Activated T-cell treated with anti-CD3 and anti-CD28 coated beads, Interleukin-2, amount 50 U/mL, for 24 hours (primary cell): ENCODE measurements at regions not wholly inside any gene's neighbourhood (a gene's known extent, or its start where the extent isn't known, plus 50 kb on each side); places are given as distances from the start of the nearest gene placed in this dataset.
"Not testable (repeated sequence)": the region's sequence is repeated elsewhere in the genome, so short reads cannot be mapped to it uniquely, and the experiment has no call there.

Source experiments
- DNase-seq: peaks from one replicate; pipeline ENCODE4 v3.0.0-alpha.2; 2020
- H3K27ac Mint-ChIP-seq: 2 replicates; pipeline ENCODE4 v1.8.0; 2020; ENCODE audit warnings: mild to moderate bottlenecking, mixed read lengths
- H3K27me3 Mint-ChIP-seq: 2 replicates; pipeline ENCODE4 v1.8.0; 2020; ENCODE audit warnings: mixed read lengths
- H3K36me3 Mint-ChIP-seq: 2 replicates; pipeline ENCODE4 v1.8.0; 2020; ENCODE audit warnings: low read depth, mixed read lengths
- H3K4me1 Mint-ChIP-seq: 2 replicates; pipeline ENCODE4 v1.8.0; 2020; ENCODE audit warnings: low read depth, mixed read lengths
- H3K4me3 Mint-ChIP-seq: 2 replicates; pipeline ENCODE4 v1.8.0; 2020; ENCODE audit warnings: mild to moderate bottlenecking, moderate library complexity, mixed read lengths
- H3K9me3 Mint-ChIP-seq: 2 replicates; pipeline ENCODE4 v1.8.0; 2020; ENCODE audit warnings: mixed read lengths

DNA sequence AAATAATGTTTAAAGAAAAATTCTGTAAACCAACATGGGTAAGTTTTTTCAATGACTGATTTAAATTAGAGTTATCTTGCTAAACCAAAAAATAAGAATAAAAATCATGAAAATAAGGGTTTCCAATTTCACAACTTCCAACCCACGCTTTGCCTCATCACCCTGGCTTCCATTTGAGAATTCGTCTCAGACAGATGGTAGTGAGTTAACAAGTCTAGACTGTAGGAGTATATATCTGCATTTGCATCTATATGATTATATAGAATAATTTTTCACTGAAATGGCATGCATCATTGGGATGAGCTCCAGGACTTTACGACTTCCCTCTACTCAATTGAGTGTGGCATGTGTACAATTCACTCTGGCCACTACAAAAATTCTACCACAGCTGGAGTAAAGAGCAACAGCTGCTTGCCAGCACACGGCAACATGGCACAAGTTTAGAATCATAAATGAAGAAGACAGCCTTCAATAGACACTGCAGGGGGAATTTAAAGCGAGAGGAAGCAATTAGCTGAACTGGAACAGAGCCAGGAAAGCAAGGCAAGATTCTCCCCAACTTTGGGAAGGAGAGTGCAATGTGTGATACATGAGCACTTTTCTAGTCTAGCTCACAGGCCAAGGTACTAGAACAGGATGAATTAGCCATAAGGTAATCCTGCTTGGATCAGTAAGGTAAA lies 1673.5 kb upstream of the CELF4 start:
- Mint-ChIP-seq H3K27ac (no peak overlapping the region), H3K9me3 (peaks cover 14% of the 10 kb centered on the region), H3K27me3 (no peaks in the 10 kb centered on the region), H3K4me3 (no peak overlapping the region), H3K36me3 (no peaks in the 10 kb centered on the region), H3K4me1 (no peaks in the 10 kb centered on the region)
- no peak for DNase-seq

DNA sequence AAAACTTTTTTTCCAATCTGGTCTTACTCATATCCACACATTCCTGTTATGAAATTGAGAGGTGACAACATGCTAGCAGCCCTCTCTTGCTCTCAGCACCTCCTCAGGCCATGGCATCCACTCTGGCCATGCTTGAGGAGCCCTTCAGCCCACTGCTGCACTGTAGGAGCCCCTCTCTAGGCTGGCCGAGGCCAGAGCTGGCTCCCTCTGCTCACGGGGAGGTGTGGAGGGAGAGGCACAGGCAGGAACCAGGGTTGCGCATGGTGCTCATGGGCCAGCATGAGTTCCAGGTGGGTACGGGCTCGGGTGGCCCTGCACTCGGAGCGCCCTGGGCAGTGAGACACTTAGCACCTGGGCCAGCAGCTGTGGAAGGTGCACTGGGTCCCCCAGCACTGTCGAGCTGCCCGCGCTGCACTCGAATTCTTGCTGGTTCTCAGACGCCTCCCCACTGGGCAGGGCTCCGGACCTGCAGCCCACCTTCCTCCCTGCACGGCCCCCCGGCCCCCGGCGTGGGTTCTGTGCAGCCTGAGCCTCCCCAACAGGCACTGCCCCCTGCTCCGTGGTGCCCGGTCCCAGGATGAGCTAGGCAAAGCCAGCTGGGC lies 1669.6 kb upstream of the CELF4 start:
- no peak overlapping the region for H3K4me3 Mint-ChIP-seq
- H3K4me1 Mint-ChIP-seq: no peaks in the 10 kb centered on the region
- H3K27me3 Mint-ChIP-seq: no peaks in the 10 kb centered on the region
- peaks cover 14% of the 10 kb centered on the region for H3K9me3 Mint-ChIP-seq
- no peak for DNase-seq
- H3K36me3 Mint-ChIP-seq: no peaks in the 10 kb centered on the region
- no peak overlapping the region for H3K27ac Mint-ChIP-seq

DNA sequence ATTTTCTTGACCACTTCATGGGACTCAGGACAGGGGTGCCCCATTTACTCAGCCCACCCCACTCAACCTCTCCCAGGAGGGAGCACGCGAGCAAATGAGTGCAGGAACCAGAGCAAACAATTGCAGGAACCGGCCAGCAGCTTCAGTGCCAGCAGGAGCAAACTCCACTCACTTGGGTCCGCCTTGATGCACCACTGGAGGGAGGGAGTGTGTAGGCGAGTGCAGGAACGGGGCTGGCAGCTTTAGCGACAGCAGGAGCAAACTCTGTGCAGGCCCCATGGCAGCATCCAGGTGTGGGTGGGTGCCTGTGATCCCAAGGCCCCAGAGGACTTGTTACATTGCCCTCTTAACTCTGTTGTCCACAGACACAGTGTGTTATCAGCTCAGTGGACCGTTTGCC lies 1667.3 kb upstream of the CELF4 start:
- Mint-ChIP-seq H3K4me1 (no peaks in the 10 kb centered on the region), H3K27me3 (no peaks in the 10 kb centered on the region), H3K9me3 (peaks cover 13% of the 10 kb centered on the region), H3K27ac (no peak overlapping the region), H3K36me3 (no peaks in the 10 kb centered on the region), H3K4me3 (no peak overlapping the region)
- DNase-seq: no peak

DNA sequence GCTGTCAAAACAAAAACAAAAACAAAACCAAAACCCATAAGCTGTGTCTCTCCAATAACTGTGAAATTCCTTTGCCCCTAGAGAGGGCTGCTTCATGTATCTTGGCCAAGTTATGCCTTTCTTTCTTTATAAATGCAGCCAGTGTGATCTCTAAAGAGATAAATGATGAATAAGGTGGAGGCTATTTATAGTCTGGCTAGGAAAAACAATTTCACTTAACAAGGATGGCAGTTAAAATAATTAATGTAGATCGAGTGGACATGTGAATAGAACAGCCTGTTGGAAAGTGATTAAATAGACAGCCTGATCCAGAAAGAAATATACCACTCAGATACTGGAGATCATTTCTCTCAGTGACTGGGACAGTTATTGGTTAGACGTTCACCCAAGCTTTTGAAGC lies 1666.9 kb upstream of the CELF4 start:
- H3K27me3 Mint-ChIP-seq: no peaks in the 10 kb centered on the region
- H3K36me3 Mint-ChIP-seq: no peaks in the 10 kb centered on the region
- H3K9me3 Mint-ChIP-seq: peaks cover 10% of the 10 kb centered on the region
- DNase-seq: no peak
- no peak overlapping the region for H3K4me3 Mint-ChIP-seq
- no peak overlapping the region for H3K27ac Mint-ChIP-seq
- H3K4me1 Mint-ChIP-seq: no peaks in the 10 kb centered on the region

DNA sequence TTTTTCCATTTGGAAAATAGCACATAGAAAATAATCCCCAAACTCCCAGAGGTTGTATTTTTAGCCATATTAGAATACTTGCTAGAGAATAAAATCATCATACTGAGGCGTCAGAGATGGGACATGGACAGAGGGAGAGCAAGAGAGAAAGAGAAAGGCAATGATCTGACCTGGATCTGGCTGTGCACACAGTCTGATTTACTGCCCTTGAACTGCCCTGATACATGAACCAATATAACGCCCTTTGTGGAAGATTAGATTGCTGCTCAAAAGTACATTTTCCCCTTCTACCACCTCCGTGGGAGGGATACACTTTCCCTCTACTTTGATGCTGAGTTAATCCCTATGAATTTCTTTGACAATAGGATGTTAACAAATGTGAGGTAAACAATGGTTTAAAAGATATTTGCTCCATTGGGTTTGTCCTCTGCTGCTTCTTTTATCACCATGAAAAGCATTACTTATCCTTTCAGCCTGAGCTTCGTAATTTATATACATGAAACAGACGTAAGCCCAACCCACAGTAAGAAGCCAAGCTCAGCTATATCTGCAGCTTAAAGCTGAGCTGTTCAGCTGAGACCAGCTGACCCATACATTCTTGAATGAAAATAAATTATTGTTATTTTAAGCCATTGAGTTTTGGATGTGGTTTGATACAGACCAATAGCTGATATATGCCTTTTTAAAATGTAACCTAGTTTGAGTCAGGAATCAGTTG lies 1664.6 kb upstream of the CELF4 start:
- H3K27ac Mint-ChIP-seq: no peak overlapping the region
- H3K4me1 Mint-ChIP-seq: no peaks in the 10 kb centered on the region
- H3K4me3 Mint-ChIP-seq: no peak overlapping the region
- no peak for DNase-seq
- H3K9me3 Mint-ChIP-seq: peaks cover 13% of the 10 kb centered on the region
- H3K27me3 Mint-ChIP-seq: no peaks in the 10 kb centered on the region
- H3K36me3 Mint-ChIP-seq: no peaks in the 10 kb centered on the region

DNA sequence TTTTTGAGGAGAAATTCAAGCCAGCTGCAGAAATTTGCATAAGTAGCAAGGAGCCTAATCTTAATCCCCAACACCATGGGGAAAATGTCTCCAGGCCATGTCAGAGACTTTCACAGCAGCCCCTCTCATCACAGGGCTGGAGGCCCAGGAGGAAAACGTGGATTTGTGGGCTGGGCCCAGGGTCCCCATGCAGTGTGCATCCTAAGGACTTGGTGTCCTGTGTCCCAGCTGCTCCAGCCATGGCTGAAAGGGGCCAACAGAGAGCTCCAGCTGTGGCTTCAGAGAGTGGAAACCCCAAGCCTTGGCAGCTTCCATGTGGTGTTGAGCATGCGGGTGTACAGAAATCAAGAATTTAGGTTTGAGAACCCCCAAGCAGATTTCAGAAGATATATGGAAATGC lies 1662.2 kb upstream of the CELF4 start:
- H3K36me3 Mint-ChIP-seq, H3K27me3 Mint-ChIP-seq, H3K4me3 Mint-ChIP-seq, H3K4me1 Mint-ChIP-seq, H3K27ac Mint-ChIP-seq, DNase-seq: not testable (repeated sequence)
- H3K9me3 Mint-ChIP-seq: peaks cover 16% of the 10 kb centered on the region

DNA sequence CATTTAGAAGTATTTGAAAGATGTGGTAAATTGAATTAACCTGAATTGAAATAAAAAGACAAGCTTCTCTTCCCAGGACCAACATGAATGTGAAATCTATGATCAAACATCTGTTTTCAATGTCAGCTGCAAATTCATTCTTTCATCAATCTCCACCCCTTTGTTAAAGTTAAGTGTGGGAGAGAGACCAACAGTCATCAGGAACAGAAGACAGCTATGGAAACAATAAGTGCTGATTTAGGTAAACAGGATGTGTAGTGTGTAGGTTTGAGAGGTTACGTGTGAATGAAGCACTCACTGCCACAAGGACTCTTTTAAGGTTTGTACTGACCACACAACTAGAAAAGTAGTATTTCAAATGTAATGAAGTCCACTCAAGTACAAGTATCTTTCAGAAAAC lies 1659.8 kb upstream of the CELF4 start:
- no peaks in the 10 kb centered on the region for H3K4me1 Mint-ChIP-seq
- no peak overlapping the region for H3K27ac Mint-ChIP-seq
- no peaks in the 10 kb centered on the region for H3K27me3 Mint-ChIP-seq
- H3K36me3 Mint-ChIP-seq: no peaks in the 10 kb centered on the region
- DNase-seq: no peak
- H3K9me3 Mint-ChIP-seq: peaks cover 19% of the 10 kb centered on the region
- no peak overlapping the region for H3K4me3 Mint-ChIP-seq

DNA sequence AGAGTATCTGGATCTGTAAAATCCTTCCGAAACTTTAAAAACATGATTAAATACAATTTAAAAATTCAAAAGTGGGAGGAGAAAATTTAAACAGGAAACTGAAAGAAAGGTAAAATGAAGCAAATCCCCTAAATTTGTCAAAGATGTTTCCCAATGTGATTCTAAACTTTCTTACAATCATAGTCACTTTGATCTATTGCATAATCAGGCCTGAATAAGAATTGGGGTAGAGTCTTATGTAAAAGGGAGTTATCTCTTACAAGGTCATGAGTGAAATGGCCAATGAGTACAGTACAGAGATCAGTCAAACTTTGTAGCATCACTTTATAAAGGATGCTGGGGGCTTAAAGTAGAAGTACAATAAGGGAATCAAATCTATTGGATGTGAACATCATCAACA lies 1657.7 kb upstream of the CELF4 start:
- no peaks in the 10 kb centered on the region for H3K4me1 Mint-ChIP-seq
- peaks cover 15% of the 10 kb centered on the region for H3K9me3 Mint-ChIP-seq
- H3K27me3 Mint-ChIP-seq: no peaks in the 10 kb centered on the region
- no peaks in the 10 kb centered on the region for H3K36me3 Mint-ChIP-seq
- no peak for DNase-seq
- no peak overlapping the region for H3K4me3 Mint-ChIP-seq
- H3K27ac Mint-ChIP-seq: no peak overlapping the region

DNA sequence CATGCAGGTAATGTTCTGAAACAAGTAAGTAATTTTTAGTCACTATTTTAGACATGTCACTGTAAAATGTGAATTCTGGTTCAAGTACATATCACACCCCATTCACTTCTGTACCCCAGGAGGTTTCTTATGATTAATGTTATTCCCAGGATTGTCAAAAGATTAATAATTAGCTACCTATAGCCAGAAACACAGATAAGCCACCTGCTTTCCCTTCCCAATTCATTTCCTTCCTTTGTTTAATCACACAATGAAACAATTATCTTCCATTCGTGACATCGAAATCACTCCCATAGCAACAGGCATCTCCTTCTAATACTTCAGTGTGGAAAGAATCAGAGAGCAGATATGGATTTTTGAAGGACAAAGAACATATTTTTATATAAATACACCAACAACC lies 1650.3 kb upstream of the CELF4 start:
- no peak for DNase-seq
- no peaks in the 10 kb centered on the region for H3K27me3 Mint-ChIP-seq
- H3K4me3 Mint-ChIP-seq: no peak overlapping the region
- H3K4me1 Mint-ChIP-seq: no peaks in the 10 kb centered on the region
- H3K9me3 Mint-ChIP-seq: peaks cover 11% of the 10 kb centered on the region
- H3K36me3 Mint-ChIP-seq: no peaks in the 10 kb centered on the region
- H3K27ac Mint-ChIP-seq: no peak overlapping the region

DNA sequence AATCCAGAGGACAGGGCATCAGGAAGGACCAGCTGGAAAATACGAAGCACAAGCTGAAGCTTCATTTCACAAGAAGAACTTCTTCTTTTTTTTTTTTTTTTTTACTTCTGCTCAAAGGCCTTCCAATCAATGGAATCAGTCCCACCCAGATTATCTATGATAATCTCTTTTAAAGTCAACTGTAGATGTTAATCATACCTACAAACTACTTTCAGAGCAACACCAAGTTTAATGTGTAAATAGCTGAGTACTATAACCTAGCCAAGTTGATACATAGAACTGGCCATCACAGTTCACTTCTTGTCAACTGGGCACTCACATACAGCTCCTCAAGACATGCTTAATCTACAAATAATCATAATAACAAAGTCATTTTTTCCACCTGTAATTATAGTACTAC lies 1645.9 kb upstream of the CELF4 start:
- Mint-ChIP-seq H3K4me3 (no peak overlapping the region), H3K36me3 (no peaks in the 10 kb centered on the region)

DNA sequence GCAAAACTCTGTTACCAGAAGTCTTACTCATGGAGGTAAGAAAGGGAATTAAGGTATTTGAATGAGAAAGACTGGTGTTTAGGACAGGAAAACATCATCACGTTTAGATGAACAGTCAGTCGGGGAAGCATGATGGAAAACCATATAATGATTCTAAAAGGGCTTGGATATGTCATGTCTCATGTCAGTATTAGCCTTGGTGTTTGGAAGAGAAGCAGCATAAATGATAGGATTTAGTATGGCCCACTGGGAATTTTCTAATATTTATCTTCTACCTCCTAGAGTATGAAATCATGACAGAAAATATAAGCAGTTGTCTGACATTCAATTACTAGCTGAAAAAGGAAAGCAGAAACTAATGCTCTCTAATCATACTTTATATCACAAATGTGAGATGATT lies 1643.6 kb upstream of the CELF4 start:
- no peak for DNase-seq
- Mint-ChIP-seq H3K4me1 (no peaks in the 10 kb centered on the region), H3K27me3 (no peaks in the 10 kb centered on the region), H3K9me3 (peaks cover 16% of the 10 kb centered on the region), H3K4me3 (no peak overlapping the region), H3K27ac (no peak overlapping the region), H3K36me3 (no peaks in the 10 kb centered on the region)

More for the DNA sequence above, 1645.9 kb upstream of the CELF4 start:
- Mint-ChIP-seq H3K9me3 (peaks cover 7% of the 10 kb centered on the region), H3K27me3 (no peaks in the 10 kb centered on the region), H3K27ac (no peak overlapping the region), H3K4me1 (no peaks in the 10 kb centered on the region)
- DNase-seq: no peak

DNA sequence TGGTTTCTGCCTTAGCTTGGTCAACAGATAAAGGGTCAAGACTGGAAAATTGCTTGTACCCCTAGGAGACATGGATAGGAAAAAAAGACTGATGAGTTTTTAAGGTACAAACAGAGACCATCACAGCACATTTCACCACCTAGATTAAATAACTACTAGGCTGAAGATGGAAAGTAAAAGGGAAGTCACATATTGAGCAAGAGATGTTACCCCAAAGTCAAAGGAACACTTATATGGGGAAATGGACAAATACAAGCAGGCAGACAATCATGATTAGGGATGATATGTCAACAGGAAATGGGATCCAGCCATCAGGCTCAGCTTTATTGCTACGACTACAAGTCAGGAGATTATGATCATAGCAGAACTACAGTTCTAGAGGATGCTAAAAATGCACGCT lies 1643.1 kb upstream of the CELF4 start:
- Mint-ChIP-seq H3K4me3 (no peak overlapping the region), H3K9me3 (peaks cover 16% of the 10 kb centered on the region), H3K27ac (no peak overlapping the region), H3K27me3 (no peaks in the 10 kb centered on the region), H3K36me3 (no peaks in the 10 kb centered on the region), H3K4me1 (no peaks in the 10 kb centered on the region)
- DNase-seq: no peak

DNA sequence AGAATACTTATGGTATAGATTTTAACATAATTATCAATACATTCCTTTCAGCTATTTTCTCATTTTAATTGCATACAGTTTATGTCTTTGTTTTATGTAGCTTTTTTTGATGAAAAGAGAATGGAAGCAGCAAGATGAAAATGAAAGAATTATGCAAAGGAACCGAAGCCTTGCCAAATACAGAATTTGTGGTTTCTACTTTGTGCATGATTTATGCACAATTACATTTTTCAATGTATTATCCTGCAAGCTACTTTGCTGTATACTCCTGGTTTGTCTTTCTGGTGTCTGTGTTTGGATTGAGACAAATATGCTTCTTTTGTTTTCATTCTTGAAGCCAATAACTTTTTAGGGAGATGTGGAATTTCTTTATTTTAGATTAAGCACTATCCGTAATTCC lies 1642.6 kb upstream of the CELF4 start:
- Mint-ChIP-seq H3K27ac (no peak overlapping the region), H3K4me1 (no peaks in the 10 kb centered on the region), H3K36me3 (no peaks in the 10 kb centered on the region), H3K9me3 (peaks cover 18% of the 10 kb centered on the region), H3K27me3 (no peaks in the 10 kb centered on the region), H3K4me3 (no peak overlapping the region)
- no peak for DNase-seq

DNA sequence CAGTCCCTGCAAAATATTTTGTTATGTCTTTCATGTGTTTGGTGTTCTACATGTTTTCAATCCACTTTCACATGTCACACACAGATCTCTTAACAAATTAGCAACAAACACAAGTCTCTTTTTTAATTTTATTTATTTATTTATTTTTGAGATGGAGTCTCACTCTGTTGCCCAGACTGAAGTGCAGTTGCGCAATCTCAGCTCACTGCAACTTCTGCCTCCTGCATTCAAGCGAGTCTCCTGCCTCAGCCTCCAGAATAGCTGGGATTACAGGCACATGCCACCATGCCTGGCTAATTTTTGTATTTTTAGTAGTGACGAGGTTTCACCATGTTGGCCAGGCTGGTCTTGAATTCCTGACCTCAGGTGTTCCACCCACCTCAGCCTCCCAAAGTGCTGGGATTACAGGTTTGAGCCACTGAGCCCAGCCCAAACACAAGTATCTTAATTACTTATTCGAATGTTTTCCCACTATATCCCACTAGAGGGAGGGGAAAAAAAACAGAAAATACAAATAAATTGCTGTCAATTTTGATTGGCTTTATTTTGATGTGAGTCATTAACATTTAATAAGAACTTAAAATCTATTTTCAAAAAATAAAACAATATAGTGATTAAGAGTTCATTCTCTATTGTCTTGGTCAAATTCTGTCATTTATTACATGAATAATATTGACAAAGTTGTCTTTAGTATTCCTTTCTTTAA lies 1641.0 kb upstream of the CELF4 start:
- H3K9me3 Mint-ChIP-seq: peaks cover 15% of the 10 kb centered on the region
- DNase-seq, H3K4me1 Mint-ChIP-seq, H3K27me3 Mint-ChIP-seq, H3K27ac Mint-ChIP-seq, H3K36me3 Mint-ChIP-seq, H3K4me3 Mint-ChIP-seq: not testable (repeated sequence)
